ENCODE measurements at regions not wholly inside any gene's neighbourhood (a gene's known extent, or its start where the extent isn't known, plus 50 kb on each side); places are given as distances from the start of the nearest gene placed in this dataset.
"Not testable (repeated sequence)": the region's sequence is repeated elsewhere in the genome, so short reads cannot be mapped to it uniquely, and the experiment has no call there.

DNA sequence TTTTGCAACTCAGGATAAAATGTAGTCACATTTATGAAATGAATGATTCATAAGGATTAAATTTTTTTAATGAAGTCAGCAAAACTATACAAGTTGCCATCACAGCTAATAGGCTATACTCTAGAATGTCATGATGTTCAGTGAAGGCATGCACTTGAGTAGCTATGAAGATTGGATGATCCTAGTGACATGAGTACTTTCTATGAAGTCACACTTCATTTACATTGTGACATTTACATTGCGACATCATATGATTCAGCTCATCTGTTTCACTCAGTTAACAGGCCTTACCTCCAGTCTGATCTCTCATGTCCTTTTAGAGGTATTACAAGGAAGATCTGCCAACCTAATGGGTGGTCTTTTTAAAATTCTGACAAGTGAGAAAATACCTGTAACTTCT, 82.7 kb upstream of the FGF13 start:
- H3K4me3 ChIP-seq (ENCODE audit: insufficient read depth, low read depth, low read length), result no peak overlapping the region
- no peaks in the 10 kb centered on the region for H3K27me3 ChIP-seq (ENCODE audit: control insufficient read depth, insufficient read depth, low read length, poor library complexity, severe bottlenecking)
- 100% methylated on average over 1 of the region's 1 CpG for WGBS, 2 experiments
- no peak overlapping the region for H3K27ac ChIP-seq (ENCODE audit: insufficient read depth, low read depth, low read length, poor library complexity, severe bottlenecking)
- H3K4me1 ChIP-seq (ENCODE audit: control insufficient read depth, insufficient read depth, low read length), result no peaks in the 10 kb centered on the region
- no peaks in the 10 kb centered on the region for H3K36me3 ChIP-seq (ENCODE audit: control insufficient read depth, insufficient read depth, low read length)
- H3K9me3 ChIP-seq (ENCODE audit: control insufficient read depth, low read length), result no peaks in the 10 kb centered on the region

- no CpG with 5 or more reads among the region's 1 CpG for WGBS, 2 experiments
Observed at GRCh38 chrX:138791551-138791950, 80.0 kb upstream of the FGF13 start.

GRCh38 chrX:138788771-138789170, 77.3 kb upstream of the FGF13 start:
- Histone ChIP-seq H3K27ac (ENCODE audit: insufficient read depth, low read depth, low read length, poor library complexity, severe bottlenecking) (no peak overlapping the region), H3K27me3 (ENCODE audit: control insufficient read depth, insufficient read depth, low read length, poor library complexity, severe bottlenecking) (no peaks in the 10 kb centered on the region), H3K9me3 (ENCODE audit: control insufficient read depth, low read length) (no peaks in the 10 kb centered on the region), H3K4me3 (ENCODE audit: insufficient read depth, low read depth, low read length) (no peak overlapping the region), H3K36me3 (ENCODE audit: control insufficient read depth, insufficient read depth, low read length) (no peaks in the 10 kb centered on the region), H3K4me1 (ENCODE audit: control insufficient read depth, insufficient read depth, low read length) (no peaks in the 10 kb centered on the region)

More at GRCh38 chrX:138791551-138791950, 80.0 kb upstream of the FGF13 start:
- H3K9me3 ChIP-seq (ENCODE audit: control insufficient read depth, low read length), result no peaks in the 10 kb centered on the region
- no peak overlapping the region for H3K4me3 ChIP-seq (ENCODE audit: insufficient read depth, low read depth, low read length)
- H3K27ac ChIP-seq (ENCODE audit: insufficient read depth, low read depth, low read length, poor library complexity, severe bottlenecking), result no peak overlapping the region
- no peaks in the 10 kb centered on the region for H3K36me3 ChIP-seq (ENCODE audit: control insufficient read depth, insufficient read depth, low read length)
- H3K27me3 ChIP-seq (ENCODE audit: control insufficient read depth, insufficient read depth, low read length, poor library complexity, severe bottlenecking), result no peaks in the 10 kb centered on the region
- no peaks in the 10 kb centered on the region for H3K4me1 ChIP-seq (ENCODE audit: control insufficient read depth, insufficient read depth, low read length)

DNA sequence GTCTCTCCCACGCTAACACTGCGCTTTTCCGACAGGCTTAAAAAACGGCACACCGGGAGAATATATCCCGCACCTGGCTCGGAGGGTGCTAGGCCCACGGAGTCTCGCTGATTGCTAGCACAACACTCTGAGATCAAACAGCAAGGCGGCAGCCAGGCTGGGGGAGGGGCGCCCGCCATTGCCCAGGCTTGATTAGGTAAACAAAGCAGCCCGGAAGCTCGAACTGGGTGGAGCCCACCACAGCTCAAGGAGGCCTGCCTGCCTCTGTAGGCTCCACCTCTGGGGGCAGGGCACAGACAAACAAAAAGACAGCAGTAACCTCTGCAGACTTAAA, 67.0 kb upstream of the FGF13 start:
- H3K27ac ChIP-seq (ENCODE audit: insufficient read depth, low read depth, low read length, poor library complexity, severe bottlenecking); H3K4me1 ChIP-seq (ENCODE audit: control insufficient read depth, insufficient read depth, low read length); H3K27me3 ChIP-seq (ENCODE audit: control insufficient read depth, insufficient read depth, low read length, poor library complexity, severe bottlenecking); H3K9me3 ChIP-seq (ENCODE audit: control insufficient read depth, low read length); H3K4me3 ChIP-seq (ENCODE audit: insufficient read depth, low read depth, low read length); H3K36me3 ChIP-seq (ENCODE audit: control insufficient read depth, insufficient read depth, low read length): not testable (repeated sequence)
- WGBS, 2 experiments, result 77 to 79% methylated on average over 10 to 12 of the region's 14 CpGs

GRCh38 chrX:138777908-138778575, 66.5 kb upstream of the FGF13 start:
- not testable (repeated sequence) for H3K27ac ChIP-seq (ENCODE audit: insufficient read depth, low read depth, low read length, poor library complexity, severe bottlenecking); H3K4me3 ChIP-seq (ENCODE audit: insufficient read depth, low read depth, low read length); H3K4me1 ChIP-seq (ENCODE audit: control insufficient read depth, insufficient read depth, low read length); H3K36me3 ChIP-seq (ENCODE audit: control insufficient read depth, insufficient read depth, low read length); H3K9me3 ChIP-seq (ENCODE audit: control insufficient read depth, low read length); H3K27me3 ChIP-seq (ENCODE audit: control insufficient read depth, insufficient read depth, low read length, poor library complexity, severe bottlenecking)
- 91 to 93% methylated on average over 14 of the region's 15 CpGs for WGBS, 2 experiments

GRCh38 chrX:138777230-138777629, 65.7 kb upstream of the FGF13 start:
- Histone ChIP-seq H3K27ac (ENCODE audit: insufficient read depth, low read depth, low read length, poor library complexity, severe bottlenecking) (no peak overlapping the region), H3K9me3 (ENCODE audit: control insufficient read depth, low read length) (no peaks in the 10 kb centered on the region), H3K36me3 (ENCODE audit: control insufficient read depth, insufficient read depth, low read length) (no peaks in the 10 kb centered on the region), H3K27me3 (ENCODE audit: control insufficient read depth, insufficient read depth, low read length, poor library complexity, severe bottlenecking) (no peaks in the 10 kb centered on the region), H3K4me1 (ENCODE audit: control insufficient read depth, insufficient read depth, low read length) (no peaks in the 10 kb centered on the region), H3K4me3 (ENCODE audit: insufficient read depth, low read depth, low read length) (no peak overlapping the region)
- 84 to 87% methylated on average over 3 of the region's 3 CpGs for WGBS, 2 experiments

GRCh38 chrX:138775517-138775916, 64.0 kb upstream of the FGF13 start:
- WGBS, 2 experiments, result 26 to 29% methylated on average over 5 of the region's 5 CpGs

GRCh38 chrX:138771047-138771446, 59.5 kb upstream of the FGF13 start:
- Histone ChIP-seq H3K9me3 (ENCODE audit: control insufficient read depth, low read length) (no peaks in the 10 kb centered on the region), H3K4me3 (ENCODE audit: insufficient read depth, low read depth, low read length) (no peak overlapping the region), H3K36me3 (ENCODE audit: control insufficient read depth, insufficient read depth, low read length) (no peaks in the 10 kb centered on the region), H3K4me1 (ENCODE audit: control insufficient read depth, insufficient read depth, low read length) (no peaks in the 10 kb centered on the region), H3K27me3 (ENCODE audit: control insufficient read depth, insufficient read depth, low read length, poor library complexity, severe bottlenecking) (no peaks in the 10 kb centered on the region), H3K27ac (ENCODE audit: insufficient read depth, low read depth, low read length, poor library complexity, severe bottlenecking) (no peak overlapping the region)
- WGBS, 2 experiments, result 100% methylated on average over 2 of the region's 2 CpGs; no CpG with 5 or more reads in 1 of the 2 experiments

More at GRCh38 chrX:138775517-138775916, 64.0 kb upstream of the FGF13 start:
- no peaks in the 10 kb centered on the region for H3K27me3 ChIP-seq (ENCODE audit: control insufficient read depth, insufficient read depth, low read length, poor library complexity, severe bottlenecking)
- no peaks in the 10 kb centered on the region for H3K4me1 ChIP-seq (ENCODE audit: control insufficient read depth, insufficient read depth, low read length)
- no peak overlapping the region for H3K27ac ChIP-seq (ENCODE audit: insufficient read depth, low read depth, low read length, poor library complexity, severe bottlenecking)
- H3K9me3 ChIP-seq (ENCODE audit: control insufficient read depth, low read length), result no peaks in the 10 kb centered on the region
- no peaks in the 10 kb centered on the region for H3K36me3 ChIP-seq (ENCODE audit: control insufficient read depth, insufficient read depth, low read length)
- no peak overlapping the region for H3K4me3 ChIP-seq (ENCODE audit: insufficient read depth, low read depth, low read length)

DNA sequence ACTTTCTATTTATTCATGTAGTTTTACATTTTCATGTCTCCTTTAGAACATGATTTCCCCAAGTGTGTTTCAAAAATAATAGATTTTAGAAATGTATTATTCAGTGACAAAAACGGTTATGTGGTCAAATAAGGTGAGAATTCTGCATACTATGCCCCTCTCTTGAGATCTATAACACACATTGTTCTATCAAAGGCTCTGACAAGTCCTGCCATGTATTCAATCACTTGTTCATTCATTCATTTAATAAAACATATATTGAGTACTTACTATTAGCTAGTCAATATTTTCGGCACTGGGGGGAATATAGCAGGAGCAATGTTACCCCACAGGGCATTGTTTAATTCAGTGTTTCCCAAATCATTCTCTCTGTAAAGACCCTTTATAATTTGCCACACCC, 58.4 kb upstream of the FGF13 start:
- H3K9me3 ChIP-seq (ENCODE audit: control insufficient read depth, low read length), result no peaks in the 10 kb centered on the region
- H3K27me3 ChIP-seq (ENCODE audit: control insufficient read depth, insufficient read depth, low read length, poor library complexity, severe bottlenecking), result no peaks in the 10 kb centered on the region
- WGBS, 2 experiments, result 88 to 100% methylated on average over 1 of the region's 2 CpGs
- H3K4me3 ChIP-seq (ENCODE audit: insufficient read depth, low read depth, low read length), result no peak overlapping the region
- H3K27ac ChIP-seq (ENCODE audit: insufficient read depth, low read depth, low read length, poor library complexity, severe bottlenecking), result no peak overlapping the region
- H3K36me3 ChIP-seq (ENCODE audit: control insufficient read depth, insufficient read depth, low read length), result no peaks in the 10 kb centered on the region
- H3K4me1 ChIP-seq (ENCODE audit: control insufficient read depth, insufficient read depth, low read length), result no peaks in the 10 kb centered on the region

- no peaks in the 10 kb centered on the region for H3K36me3 ChIP-seq (ENCODE audit: control insufficient read depth, insufficient read depth, low read length)
- H3K27me3 ChIP-seq (ENCODE audit: control insufficient read depth, insufficient read depth, low read length, poor library complexity, severe bottlenecking), result no peaks in the 10 kb centered on the region
- H3K4me3 ChIP-seq (ENCODE audit: insufficient read depth, low read depth, low read length), result no peak overlapping the region
- no peaks in the 10 kb centered on the region for H3K4me1 ChIP-seq (ENCODE audit: control insufficient read depth, insufficient read depth, low read length)
- WGBS, 2 experiments, result 84 to 86% methylated on average over 1 of the region's 1 CpG
- no peaks in the 10 kb centered on the region for H3K9me3 ChIP-seq (ENCODE audit: control insufficient read depth, low read length)
- H3K27ac ChIP-seq (ENCODE audit: insufficient read depth, low read depth, low read length, poor library complexity, severe bottlenecking), result no peak overlapping the region
Observed at GRCh38 chrX:138765051-138765450, 53.5 kb upstream of the FGF13 start.

DNA sequence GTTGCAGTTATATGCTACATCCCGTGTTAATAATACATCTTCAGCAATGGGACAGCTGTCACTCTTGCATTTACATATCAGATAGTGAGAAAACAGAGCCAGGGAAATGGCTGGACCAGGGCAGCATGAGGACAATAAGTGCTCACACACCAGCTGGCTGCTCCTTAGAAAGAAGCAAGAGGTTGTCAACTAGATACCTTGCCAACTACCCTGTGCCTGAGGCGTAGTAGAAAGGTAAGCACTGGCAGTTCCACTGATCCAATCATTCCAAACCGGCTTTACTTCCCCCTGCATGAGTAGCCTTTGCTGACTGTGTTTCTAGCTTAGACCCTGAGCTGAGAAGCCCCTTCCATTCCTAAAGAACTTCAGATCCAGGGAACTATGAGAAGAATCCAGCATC, 52.2 kb upstream of the FGF13 start:
- H3K36me3 ChIP-seq (ENCODE audit: control insufficient read depth, insufficient read depth, low read length), result no peaks in the 10 kb centered on the region
- no peaks in the 10 kb centered on the region for H3K4me1 ChIP-seq (ENCODE audit: control insufficient read depth, insufficient read depth, low read length)
- no peaks in the 10 kb centered on the region for H3K9me3 ChIP-seq (ENCODE audit: control insufficient read depth, low read length)
- no peak overlapping the region for H3K4me3 ChIP-seq (ENCODE audit: insufficient read depth, low read depth, low read length)
- WGBS, 2 experiments, result 87 to 89% methylated on average over 3 of the region's 3 CpGs
- H3K27ac ChIP-seq (ENCODE audit: insufficient read depth, low read depth, low read length, poor library complexity, severe bottlenecking), result no peak overlapping the region
- H3K27me3 ChIP-seq (ENCODE audit: control insufficient read depth, insufficient read depth, low read length, poor library complexity, severe bottlenecking), result no peaks in the 10 kb centered on the region
